Fibroblast of the aortic adventitia (primary cell): ENCODE measurements at regions not wholly inside any gene's neighbourhood (a gene's known extent, or its start where the extent isn't known, plus 50 kb on each side); places are given as distances from the start of the nearest gene placed in this dataset.

Source experiments
- DNase-seq: peaks from one replicate; pipeline ENCODE4 v3.0.0-alpha.2; 2010; ENCODE audit warnings: low read depth
- H3K4me3 ChIP-seq: 2 replicates; pipeline ENCODE4 v1.5.1; 2011; ENCODE audit warnings: low read depth, mild to moderate bottlenecking, control low read depth, low read length, moderate library complexity
- CTCF ChIP-seq: IDR thresholded peaks from 2 replicates; pipeline ENCODE4 v1.5.1; 2011; ENCODE audit warnings: mild to moderate bottlenecking, low read length, control low read depth, inconsistent platforms; ENCODE audit not compliant: insufficient read depth

GRCh38 chr1:98030483-98030882 lies 109.6 kb upstream of the DPYD start:
- H3K4me3 ChIP-seq, result no peak overlapping the region
- peak; percentile 59 for DNase-seq
- no peak for TF ChIP-seq CTCF

GRCh38 chr1:98028800-98029199 lies 108.0 kb upstream of the DPYD start:
- H3K4me3 ChIP-seq, result no peak overlapping the region
- DNase-seq, result no peak
- no peak for TF ChIP-seq CTCF

GRCh38 chr1:98027103-98027705 lies 106.4 kb upstream of the DPYD start:
- H3K4me3 ChIP-seq, result no peak overlapping the region
- TF ChIP-seq CTCF, result no peak
- no peak for DNase-seq

- no peak for DNase-seq
- TF ChIP-seq CTCF, result no peak
- no peak overlapping the region for H3K4me3 ChIP-seq
These were observed 105.0 kb upstream of the DPYD start for GRCh38 chr1:98025858-98026257.

- TF ChIP-seq CTCF, result no peak
- no peak for DNase-seq
- H3K4me3 ChIP-seq, result no peak overlapping the region
These were observed 100.3 kb upstream of the DPYD start for GRCh38 chr1:98021126-98021525.

- peak; percentile 26 for DNase-seq
- H3K4me3 ChIP-seq, result no peak overlapping the region
- no peak for TF ChIP-seq CTCF
These were observed 98.9 kb upstream of the DPYD start for GRCh38 chr1:98019747-98020146.

GRCh38 chr1:98018074-98018473 lies 97.2 kb upstream of the DPYD start:
- no peak for DNase-seq
- TF ChIP-seq CTCF, result no peak
- H3K4me3 ChIP-seq, result no peak overlapping the region
